ENCODE measurements at regions not wholly inside any gene's neighbourhood (a gene's known extent, or its start where the extent isn't known, plus 50 kb on each side); places are given as distances from the start of the nearest gene placed in this dataset.
"Not testable (repeated sequence)": the region's sequence is repeated elsewhere in the genome, so short reads cannot be mapped to it uniquely, and the experiment has no call there.

GRCh38 chr1:228941666-228942065 is 206.4 kb downstream of the RHOU start:
- DNase-seq (ENCODE audit: low spot score), result no peak

- DNase-seq (ENCODE audit: low spot score), result no peak
These were observed 208.2 kb downstream of the RHOU start for GRCh38 chr1:228943436-228943835.

- no peak for DNase-seq (ENCODE audit: low spot score)
These were observed 209.0 kb downstream of the RHOU start for GRCh38 chr1:228944296-228944695.

- no peak for DNase-seq (ENCODE audit: low spot score)
These were observed 209.7 kb downstream of the RHOU start for GRCh38 chr1:228944935-228945371.

GRCh38 chr1:228945885-228946284 is 210.6 kb downstream of the RHOU start:
- no peak for DNase-seq (ENCODE audit: low spot score)

GRCh38 chr1:228949617-228950016 is 214.3 kb downstream of the RHOU start:
- DNase-seq (ENCODE audit: low spot score), result not testable (repeated sequence)

GRCh38 chr1:228953207-228953606 is 217.9 kb downstream of the RHOU start:
- no peak for DNase-seq (ENCODE audit: low spot score)

- not testable (repeated sequence) for DNase-seq (ENCODE audit: low spot score)
These were observed 218.5 kb downstream of the RHOU start for GRCh38 chr1:228953808-228954207.

GRCh38 chr1:228955691-228956090 is 220.4 kb downstream of the RHOU start:
- peak; percentile 41 for DNase-seq (ENCODE audit: low spot score)

GRCh38 chr1:228956864-228957263 is 221.6 kb downstream of the RHOU start:
- DNase-seq (ENCODE audit: low spot score), result no peak

GRCh38 chr1:228957535-228957934 is 222.3 kb downstream of the RHOU start:
- DNase-seq (ENCODE audit: low spot score), result no peak

- no peak for DNase-seq (ENCODE audit: low spot score)
These were observed 222.8 kb downstream of the RHOU start for GRCh38 chr1:228958121-228958520.

GRCh38 chr1:228958741-228959140 is 223.5 kb downstream of the RHOU start:
- DNase-seq (ENCODE audit: low spot score), result no peak

GRCh38 chr1:228960705-228961104 is 225.4 kb downstream of the RHOU start:
- DNase-seq (ENCODE audit: low spot score), result no peak

- DNase-seq (ENCODE audit: low spot score), result no peak
These were observed 226.2 kb downstream of the RHOU start for GRCh38 chr1:228961511-228961910.

- DNase-seq (ENCODE audit: low spot score), result no peak
These were observed 228.5 kb downstream of the RHOU start for GRCh38 chr1:228963795-228964177.

GRCh38 chr1:228964178-228965089 is 229.2 kb downstream of the RHOU start:
- peak; percentile 66 for DNase-seq (ENCODE audit: low spot score)

- DNase-seq (ENCODE audit: low spot score), result no peak
These were observed 233.8 kb downstream of the RHOU start for GRCh38 chr1:228968891-228969606.

- DNase-seq (ENCODE audit: low spot score), result no peak
These were observed 234.9 kb downstream of the RHOU start for GRCh38 chr1:228969953-228970800.

GRCh38 chr1:228972576-228972975 is 237.3 kb downstream of the RHOU start:
- no peak for DNase-seq (ENCODE audit: low spot score)

- no peak for DNase-seq (ENCODE audit: low spot score)
These were observed 239.0 kb downstream of the RHOU start for GRCh38 chr1:228974273-228974672.

- no peak for DNase-seq (ENCODE audit: low spot score)
These were observed 240.1 kb downstream of the RHOU start for GRCh38 chr1:228975238-228975907.
